CD4-positive, alpha-beta T cell treated with Interleukin-2 at 100 ng/mL for 4 hours (primary cell): ENCODE measurements at regions not wholly inside any gene's neighbourhood (a gene's known extent, or its start where the extent isn't known, plus 50 kb on each side); places are given as distances from the start of the nearest gene placed in this dataset.

Experiments used
- DNase-seq: peaks from one replicate; pipeline ENCODE4 v3.0.0-alpha.2; 2020; ENCODE audit warnings: low spot score

DNA sequence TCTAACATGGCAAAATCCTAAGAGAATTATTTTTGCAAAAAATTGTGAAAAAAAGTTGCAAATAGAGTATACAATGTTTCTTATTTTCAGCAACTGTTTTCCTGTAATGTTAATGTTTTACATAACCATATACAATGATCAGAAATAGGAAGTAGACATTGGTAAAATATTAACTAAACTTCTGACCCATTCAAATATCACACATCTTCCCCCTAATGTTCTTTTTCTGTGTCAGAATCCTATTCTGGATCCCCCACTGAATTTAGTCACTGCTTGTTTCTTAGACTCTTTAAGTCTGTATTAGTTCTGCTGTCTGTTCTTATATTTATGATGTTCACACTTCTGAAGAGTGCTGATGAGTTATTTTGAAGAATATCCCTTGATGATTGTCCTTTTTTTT, 62.0 kb downstream of the HFE start:
- DNase-seq = no peak

DNA sequence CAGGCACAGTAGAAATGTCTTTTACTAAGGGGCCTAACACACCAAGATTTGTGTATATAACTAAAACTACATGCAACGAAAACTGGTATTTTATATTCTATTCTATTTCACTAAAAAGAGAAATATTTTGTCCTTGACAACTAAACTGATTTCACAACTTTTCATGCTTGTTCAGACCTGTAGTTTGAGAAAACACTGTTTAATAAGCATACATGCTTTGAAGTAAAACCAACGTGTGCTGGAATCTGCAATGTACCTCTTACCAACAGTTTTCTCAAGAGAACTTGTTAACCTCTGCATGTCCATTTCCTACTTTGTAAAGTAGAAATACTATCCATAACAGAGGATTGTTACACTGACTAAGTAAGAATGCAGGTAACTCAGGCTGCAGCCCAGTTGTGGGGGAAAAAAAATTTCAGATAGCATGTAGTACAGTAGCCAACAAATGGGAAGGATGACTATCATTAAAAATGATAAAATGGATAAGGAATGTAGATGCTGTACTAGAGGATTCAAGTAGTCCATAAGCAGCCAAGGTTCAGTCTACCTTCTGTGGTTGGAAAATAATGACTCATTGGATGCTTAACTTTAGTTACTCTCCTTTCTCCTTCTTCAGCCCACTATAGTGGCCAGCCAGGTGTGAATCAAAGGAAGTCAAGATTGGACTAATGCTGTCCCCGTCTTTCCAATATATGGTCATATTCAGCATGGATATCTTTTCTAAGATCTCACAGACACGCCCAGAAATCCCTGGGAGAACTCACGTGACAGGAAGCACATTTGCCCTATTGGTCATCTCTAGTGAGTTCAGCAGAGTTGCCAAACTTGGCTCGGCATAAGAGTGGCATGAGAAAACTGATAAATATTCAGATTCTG, 65.2 kb downstream of the HFE start:
- no peak for DNase-seq

DNA sequence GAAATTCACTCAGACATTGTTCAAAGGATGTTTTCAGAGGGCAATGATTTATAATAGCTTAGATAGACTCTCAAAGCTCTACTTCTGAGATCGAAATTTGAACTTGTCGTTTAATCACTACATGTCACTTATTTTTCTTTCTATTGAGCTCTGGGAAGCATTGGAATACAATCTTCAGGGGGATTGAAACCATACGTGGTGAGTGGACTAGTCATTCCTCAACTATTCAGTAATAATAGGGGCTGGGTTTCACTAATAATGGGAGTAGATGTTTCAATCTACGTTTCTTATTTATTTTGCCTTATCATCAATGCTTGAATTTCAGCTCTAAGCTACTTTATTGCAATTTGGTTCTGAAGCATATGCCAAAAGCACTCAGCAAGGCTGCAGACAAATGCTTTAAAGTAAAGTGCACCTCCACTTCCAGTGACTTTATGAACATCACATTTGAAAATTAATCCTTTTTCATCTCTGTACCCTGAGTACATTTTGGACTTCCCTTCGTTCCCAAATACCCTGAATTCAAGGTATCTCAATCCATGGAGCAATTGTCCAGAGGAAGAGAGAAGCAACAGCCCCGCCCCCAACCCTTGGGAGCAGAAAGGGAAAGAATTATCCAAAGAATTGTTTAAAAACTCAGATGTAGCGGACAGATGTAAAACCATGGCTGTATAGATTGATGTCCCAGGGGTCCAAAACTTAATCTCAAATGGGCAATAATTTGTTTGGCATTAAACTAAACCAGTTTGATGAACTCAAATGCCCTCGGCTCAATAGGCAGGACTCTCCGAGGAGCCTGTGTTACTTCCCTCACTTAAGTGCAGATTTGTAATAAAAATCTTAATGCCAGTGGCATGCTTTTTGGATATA, 68.1 kb downstream of the HFE start:
- no peak for DNase-seq

DNA sequence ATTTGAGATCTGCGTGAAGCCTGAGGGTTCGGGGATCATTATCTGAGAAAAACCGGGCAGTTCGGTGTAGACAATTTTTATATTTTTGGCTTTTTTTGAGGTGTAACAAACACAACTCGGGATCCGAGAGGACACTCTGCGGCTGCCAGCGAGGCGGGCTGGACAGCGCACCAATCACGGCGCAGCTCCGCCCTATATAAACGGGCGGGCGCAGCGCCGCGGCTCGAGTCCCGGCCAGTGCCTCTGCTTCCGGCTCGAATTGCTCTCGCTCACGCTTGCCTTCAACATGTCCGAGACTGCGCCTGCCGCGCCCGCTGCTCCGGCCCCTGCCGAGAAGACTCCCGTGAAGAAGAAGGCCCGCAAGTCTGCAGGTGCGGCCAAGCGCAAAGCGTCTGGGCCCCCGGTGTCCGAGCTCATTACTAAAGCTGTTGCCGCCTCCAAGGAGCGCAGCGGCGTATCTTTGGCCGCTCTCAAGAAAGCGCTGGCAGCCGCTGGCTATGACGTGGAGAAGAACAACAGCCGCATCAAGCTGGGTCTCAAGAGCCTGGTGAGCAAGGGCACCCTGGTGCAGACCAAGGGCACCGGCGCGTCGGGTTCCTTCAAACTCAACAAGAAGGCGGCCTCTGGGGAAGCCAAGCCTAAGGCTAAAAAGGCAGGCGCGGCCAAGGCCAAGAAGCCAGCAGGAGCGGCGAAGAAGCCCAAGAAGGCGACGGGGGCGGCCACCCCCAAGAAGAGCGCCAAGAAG, 69.0 kb downstream of the HFE start:
- DNase-seq = peak; percentile 89

DNA sequence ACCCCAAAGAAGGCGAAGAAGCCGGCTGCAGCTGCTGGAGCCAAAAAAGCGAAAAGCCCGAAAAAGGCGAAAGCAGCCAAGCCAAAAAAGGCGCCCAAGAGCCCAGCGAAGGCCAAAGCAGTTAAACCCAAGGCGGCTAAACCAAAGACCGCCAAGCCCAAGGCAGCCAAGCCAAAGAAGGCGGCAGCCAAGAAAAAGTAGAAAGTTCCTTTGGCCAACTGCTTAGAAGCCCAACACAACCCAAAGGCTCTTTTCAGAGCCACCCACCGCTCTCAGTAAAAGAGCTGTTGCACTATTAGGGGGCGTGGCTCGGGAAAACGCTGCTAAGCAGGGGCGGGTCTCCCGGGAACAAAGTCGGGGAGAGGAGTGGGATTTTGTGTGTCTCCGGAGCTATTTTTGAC, 69.6 kb downstream of the HFE start:
- peak; percentile 54 for DNase-seq

DNA sequence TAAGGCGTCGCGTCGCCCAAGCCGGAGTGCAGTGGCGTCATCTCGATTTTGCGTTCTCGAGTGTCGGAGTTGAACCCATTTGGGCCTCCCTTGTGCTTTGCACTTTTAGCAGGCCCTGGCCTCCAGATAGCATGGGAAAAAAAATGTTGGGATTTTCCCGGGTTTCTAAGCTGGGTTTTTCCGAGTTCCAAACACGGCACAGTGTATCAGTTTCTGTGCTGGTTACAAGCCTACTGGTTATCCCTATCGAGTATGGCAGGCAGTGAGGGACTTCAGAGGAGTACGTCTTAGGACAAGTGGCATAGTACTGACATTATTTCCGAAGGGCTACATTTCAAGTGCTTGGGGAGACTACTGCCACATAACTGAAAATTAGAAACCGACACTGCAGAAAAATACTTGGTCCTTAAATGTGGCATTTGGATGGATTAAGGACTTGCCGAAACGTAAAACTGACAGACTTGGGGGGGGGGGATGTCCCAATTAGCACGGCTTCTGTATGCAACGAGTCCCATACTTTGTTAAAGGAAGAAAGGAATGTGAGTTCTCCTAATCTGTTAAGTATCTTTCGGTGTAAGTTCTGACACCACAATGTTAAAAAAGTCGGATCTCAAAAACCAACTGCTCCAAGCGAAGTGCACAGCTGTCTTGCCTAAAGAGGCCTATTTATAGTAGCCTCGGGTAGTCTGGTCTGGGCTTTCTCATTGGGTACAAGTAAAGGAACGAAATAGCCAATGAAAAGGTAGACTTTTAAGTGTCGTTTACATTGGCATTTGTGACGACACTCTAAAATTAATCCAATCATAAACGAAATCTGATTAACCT, 70.2 kb downstream of the HFE start:
- DNase-seq = peak; percentile 96

DNA sequence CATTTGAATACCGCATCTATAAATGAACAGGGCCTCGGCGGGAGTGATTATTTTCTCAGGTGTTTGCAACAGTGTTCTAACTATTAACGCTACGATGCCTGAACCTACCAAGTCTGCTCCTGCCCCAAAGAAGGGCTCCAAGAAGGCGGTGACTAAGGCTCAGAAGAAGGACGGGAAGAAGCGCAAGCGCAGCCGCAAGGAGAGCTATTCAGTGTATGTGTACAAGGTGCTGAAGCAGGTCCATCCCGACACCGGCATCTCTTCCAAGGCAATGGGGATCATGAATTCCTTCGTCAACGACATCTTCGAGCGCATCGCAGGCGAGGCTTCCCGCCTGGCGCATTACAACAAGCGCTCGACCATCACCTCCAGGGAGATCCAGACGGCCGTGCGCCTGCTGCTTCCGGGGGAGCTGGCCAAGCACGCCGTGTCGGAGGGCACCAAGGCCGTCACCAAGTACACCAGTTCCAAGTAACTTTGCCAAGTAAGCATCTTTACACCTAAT, 70.9 kb downstream of the HFE start:
- no peak for DNase-seq

DNA sequence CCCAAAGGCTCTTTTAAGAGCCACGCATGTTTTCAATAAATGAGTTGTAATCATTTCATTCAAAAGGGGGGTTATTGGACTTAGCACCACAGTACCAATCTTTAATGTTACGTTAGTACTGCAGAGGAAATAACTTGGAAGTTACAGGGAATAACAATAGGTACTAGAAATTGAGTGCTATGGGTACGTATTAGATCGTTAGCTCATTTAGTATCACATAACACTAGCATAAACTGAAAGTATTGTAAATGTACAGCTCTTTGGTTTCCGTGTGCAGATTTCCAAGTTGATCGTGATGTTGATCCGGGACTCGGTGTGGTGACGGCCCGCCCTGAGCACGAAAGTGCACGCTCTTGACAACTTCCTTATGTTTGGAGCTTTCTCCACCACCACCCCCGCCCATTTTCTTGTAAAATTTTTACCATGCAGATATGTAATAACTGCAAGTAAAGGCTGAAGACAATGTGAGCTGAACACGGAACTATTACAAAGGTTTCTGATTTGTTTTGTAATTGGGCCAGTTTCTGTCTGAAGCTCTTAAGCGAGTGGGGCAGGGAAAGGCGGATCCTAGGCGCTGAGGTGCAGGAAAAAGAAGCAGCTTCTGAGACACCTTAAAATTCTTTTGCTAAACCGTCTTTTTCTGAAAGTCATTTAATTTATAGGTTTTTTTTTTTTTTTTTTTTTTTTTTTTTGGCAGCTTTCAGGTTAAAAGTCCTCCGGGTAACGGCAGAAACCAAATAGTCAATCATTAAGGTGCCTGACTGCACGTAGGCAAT, 71.5 kb downstream of the HFE start:
- peak; percentile 67 for DNase-seq

DNA sequence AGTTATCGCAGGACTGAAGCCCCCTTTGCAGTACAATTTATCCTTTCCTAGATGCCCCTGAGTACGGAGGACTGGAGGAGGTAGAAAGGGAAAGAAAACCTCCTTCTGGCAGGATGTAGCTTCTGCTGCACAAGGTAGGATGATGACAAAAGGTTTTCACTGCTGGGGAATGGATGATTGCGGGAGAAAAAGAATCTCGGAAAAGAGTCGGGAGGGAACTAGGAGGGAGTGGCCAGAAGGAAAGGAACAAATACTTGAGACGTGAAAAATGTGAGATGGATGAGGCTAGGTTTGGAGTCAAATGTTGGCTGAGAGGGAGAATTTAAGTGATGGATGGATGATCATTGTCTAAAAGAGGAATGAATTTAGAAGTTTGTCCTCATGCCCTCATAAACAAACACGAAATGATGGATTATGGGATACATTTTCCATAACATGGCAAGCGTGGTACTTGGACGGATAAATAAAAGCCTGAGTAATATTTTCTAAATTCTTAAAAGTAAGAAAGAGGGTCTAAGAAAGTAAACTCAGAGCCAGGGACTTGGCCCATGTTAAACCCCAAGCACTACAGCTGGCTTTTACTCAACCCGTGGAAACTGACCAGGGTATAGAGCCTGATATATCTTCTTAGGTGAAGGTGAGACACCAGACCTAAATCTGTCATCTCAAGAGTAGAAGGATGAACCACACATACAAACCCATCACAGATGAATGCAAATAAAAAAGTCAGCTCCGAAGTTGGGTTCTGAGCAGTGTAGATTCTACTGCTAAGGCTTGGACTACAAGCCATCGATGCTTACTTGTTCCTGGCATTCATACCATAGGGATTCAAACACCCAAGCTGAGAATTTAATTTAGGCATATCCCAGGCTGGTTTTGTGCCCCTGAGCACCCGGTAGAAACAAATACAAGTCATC, 72.4 kb downstream of the HFE start:
- DNase-seq = no peak

DNA sequence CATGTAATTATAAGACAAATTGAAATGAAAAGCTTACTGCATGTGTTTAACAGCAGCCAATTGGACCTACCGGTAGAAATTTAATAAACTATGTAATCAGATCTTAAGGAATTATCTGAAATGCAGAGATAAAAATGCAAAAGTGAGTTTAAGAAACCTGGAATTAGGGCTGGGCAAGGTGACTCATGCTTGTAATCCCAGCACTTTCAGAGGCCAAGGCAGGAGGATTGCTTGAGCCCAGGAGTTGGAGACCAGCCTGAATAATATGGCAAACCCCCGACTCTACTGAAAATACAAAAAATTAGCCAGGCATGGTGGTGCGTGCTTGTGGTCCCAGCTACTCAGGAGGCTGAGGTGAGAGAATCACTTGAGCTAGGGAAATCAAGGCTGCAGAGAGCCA, 74.1 kb downstream of the HFE start:
- no peak for DNase-seq

DNA sequence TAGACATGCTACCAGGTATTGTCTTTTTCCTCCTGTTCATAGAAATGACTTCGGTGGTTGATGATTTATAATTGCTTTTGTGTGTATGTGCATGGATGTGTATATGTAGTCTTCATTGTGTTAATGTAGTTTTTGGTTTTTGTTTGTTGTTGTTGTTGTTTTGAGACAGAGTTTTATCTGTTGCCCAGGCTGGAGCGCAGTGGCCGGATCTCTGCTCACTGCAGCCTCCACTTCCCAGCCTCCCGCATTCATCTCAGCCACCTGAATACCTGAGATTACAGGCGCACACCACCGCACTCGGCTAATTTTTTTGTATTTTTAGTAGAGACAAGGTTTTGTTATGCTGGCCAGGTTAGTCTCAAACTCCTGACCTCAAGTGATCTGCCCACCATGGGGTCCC, 75.2 kb downstream of the HFE start:
- DNase-seq = no peak

DNA sequence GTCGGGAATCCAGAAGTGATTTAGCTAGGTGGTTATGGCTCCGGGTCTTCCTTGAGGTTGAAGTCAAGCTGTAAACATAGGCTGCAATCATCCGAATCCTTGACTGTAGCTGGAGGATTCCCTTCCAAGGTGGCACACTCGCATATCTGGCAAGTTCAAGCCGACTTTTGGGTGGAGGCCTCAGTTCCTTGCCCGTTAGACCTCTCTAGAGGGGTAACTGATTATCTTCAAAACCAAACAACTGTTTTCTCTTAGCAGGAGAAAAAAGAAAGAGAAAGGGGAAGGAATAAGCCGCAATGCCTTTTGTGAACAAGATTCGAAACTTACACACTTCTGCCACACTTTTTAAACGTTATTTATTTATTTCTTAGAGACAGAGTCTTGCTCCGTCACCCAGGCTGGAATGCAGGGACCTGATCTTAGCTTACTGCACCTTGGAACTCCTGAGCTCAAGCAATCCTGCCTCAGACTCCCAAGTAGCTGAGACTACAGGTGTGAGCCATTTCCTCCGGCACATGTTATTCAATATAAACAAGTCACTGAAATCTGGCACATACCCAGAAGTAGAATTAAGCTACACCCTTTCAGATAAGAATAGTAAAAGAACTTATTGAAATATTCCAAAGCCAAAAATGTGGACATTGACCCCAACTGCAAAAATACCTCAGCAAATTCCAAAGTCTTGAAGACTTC, 76.3 kb downstream of the HFE start:
- no peak for DNase-seq

DNA sequence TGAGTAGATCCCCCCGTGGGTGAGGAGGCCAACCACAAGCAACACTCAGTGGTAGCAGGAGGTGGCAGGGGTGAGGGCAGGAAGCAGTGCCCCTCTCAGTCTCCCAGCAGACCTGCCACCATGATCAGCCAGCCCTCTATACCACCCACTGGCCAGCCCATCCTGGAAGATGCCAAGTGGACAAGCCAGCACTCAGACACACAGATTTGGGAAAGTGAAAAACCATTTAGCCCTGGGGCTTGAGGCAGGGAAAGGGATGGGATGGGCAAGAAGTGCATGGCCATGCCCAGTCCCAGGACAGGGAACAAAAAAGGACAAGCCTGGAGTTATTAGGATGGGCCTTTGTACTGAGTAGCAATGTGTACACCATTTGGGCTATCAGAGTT, 76.9 kb downstream of the HFE start:
- DNase-seq = no peak

DNA sequence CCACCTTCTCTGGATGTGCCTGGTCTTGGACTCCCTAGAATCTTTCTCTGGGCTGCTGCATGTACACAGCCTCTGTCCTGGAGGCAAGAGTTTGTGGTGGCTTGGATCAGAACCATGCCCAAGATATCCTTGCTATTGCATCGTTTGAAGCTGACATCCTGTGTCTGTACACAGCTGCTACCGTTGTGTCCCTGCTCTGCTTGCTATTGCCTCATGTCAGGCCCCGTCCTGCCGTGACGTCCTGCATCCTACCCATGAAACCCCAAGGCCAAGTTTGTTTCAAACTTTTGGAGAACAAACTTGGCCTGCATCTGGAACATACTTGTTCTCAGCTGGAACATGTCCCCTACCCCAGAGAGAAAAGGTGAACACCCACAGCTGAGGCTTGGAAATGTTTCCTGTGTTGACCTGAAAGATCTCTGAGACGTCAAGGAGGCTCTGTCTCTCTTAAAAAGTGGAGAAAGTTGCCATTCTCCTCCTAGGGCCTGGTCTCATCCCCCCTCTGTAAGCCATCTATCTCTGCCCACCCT, 78.1 kb downstream of the HFE start:
- no peak for DNase-seq

DNA sequence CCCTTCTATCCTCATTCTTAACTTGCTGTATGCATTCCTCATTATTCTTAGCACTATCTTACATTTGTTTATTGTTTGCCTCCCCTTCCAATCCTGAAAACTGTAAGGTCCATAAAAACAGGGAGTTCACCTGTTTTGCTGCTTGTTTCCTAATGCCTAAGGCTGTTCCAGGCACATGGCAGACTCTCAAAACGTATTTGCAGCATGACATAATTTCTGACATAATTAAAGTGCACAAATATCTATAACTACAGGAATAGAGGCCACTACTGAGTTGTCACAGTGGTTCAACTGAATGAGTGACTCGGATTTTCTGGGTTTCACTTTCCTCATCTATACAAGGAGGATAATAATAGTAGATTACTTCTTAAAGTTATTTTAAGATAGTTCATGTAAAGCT, 83.0 kb downstream of the HFE start:
- DNase-seq = no peak

DNA sequence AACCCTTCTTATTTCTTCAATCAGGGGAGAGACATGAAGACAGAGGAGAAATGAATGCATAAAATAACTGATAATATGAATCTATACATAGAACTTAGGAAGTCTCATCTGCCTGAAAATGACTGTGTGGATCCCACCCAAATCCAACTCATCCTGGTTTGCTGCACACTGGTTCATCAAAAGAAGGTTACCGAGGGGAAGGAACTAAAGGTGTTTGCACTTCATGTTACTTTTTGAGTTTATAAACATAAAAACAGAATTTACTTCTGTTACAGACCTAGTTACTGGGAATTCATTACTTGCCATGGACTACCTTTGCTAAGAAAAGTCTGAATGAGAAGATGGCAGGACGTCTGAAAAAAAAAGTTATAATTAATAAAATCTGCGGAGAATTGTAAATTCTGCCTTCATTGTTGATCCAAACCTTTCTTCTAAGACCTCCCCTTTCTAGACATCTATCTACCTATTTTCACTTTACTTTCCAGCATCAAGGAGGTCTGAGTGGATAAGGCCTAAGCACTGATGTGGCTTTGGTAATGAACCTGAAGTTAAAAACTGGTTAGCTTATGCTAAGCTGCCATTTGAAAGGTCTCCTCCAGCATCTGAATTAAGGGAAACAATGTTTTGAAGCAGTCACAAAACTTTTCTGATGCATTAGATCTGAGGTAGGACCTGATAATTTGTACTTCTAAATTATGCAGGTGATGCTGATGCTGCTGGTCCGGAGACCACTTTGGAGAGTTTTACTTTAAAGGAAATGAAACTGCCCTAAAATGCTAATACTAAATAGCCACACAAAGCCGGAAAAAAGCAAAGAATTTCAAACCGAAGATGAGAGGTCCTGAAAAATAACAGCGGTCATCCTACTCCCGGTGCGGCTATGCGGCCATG, 84.0 kb downstream of the HFE start:
- no peak for DNase-seq

DNA sequence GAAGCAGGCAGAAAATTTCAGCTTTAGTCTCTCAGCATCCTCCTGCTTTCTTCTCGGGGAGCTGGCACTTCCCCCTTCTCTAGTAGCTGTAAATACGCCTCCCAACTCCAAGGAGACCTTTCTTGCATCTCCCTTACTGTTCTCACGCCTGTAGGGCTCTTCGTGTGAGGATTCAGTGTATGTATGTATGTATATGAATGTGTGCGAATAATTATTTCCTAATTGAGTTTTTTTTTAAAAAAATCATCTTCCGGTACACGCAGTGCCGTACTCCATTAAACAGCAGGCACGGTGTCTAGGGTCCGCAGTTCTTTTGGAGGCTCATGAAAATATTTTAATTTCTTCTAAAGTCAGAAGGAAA, 85.4 kb downstream of the HFE start:
- DNase-seq = peak; percentile 33

DNA sequence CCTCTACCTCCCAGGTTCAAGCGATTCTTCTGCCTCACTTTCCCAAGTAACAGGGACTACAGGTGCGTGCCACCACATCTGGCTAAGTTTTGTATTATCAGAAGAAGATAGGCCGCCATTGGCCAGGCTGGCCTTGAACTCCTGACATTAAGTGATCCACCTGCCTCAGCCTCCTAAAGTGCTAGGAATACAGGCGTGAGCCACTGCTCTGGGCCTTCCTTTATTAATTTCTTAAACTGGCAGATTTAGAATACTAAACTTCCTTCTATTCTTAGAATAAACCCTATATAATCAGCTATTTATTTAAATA, 86.6 kb downstream of the HFE start:
- no peak for DNase-seq
